GM19238 (cell line): ENCODE measurements at regions not wholly inside any gene's neighbourhood (a gene's known extent, or its start where the extent isn't known, plus 50 kb on each side); places are given as distances from the start of the nearest gene placed in this dataset.

Experiments
- DNase-seq: peaks from one replicate; pipeline ENCODE4 v3.0.0; 2011; ENCODE audit warnings: low spot score; ENCODE audit not compliant: insufficient read length

DNA sequence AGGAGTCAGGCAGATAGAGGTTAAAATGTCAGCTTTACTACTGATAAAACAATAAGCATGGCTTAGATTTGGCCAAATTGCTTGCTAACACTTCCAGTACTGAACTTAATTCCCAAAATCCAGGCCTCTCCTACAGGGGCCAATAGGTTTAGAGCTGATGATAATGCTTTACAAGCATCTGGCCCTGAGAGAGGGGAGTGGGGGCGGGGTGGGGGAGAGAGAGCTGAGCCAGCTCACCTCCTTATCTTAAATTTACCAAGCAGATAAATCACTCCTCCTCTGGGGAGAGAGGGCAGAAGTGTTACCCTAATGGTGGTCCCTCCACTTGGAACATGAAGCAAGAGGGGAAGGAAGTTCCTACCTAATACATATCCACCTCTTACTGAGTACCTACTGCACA is 182.2 kb upstream of the CRY1 start:
- DNase-seq = no peak

DNA sequence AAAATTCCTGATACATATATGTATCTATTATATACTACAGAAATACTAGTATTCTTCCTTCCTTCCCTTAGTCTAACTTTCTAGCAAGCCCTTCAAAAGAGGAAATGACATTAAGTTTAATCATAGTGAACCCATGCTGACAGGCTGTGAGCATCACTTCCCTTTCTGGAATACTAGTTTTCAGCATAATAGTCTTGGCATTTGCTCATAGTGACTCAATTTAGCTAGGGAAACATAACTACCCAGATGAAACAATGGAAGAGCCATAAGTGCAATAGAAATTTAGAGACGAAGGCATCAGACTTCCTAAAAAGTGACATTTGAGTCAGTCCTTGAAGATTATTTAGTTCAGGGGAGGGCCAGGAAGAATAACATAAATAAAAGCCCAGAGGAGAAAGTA is 184.5 kb upstream of the CRY1 start:
- no peak for DNase-seq

DNA sequence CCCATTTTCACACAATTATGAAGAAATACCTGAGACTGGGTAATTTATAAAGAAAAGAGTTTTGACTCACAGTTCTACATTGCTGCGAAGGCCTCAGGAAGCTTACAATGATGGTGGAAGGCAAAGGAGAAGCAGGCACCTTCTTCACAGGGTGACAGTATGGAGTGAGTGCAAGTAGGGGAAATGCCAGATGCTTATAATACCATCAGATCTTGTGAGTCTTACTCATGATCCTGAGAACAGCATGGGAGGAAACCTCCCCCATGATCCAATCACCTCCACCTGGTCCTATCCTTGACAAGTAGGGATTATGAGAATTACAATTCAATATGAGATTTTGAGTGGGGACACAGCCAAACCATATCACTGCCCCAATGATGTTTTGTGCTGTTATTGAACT is 189.3 kb upstream of the CRY1 start:
- DNase-seq = no peak

DNA sequence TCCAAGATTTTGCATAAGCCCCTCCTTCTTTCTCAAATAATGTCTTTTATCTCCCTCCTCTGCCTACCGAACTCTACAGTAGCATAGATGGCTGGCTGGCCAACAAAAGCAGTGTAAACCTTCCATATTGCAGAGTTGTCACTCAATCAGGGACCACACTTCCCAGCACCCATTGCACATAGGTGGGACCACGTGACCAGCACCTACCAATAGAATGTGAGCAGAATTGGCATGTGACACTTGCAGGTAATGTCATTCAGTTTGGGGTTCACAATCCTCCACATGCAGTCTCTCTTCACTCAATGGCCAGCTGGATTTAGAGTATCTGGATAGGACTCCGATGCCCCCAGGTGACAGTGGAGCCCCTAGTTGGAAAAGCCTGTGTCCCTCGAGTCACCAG is 190.3 kb upstream of the CRY1 start:
- no peak for DNase-seq

GRCh38 chr12:107284692-107285091 is 191.3 kb upstream of the CRY1 start:
- no peak for DNase-seq

DNA sequence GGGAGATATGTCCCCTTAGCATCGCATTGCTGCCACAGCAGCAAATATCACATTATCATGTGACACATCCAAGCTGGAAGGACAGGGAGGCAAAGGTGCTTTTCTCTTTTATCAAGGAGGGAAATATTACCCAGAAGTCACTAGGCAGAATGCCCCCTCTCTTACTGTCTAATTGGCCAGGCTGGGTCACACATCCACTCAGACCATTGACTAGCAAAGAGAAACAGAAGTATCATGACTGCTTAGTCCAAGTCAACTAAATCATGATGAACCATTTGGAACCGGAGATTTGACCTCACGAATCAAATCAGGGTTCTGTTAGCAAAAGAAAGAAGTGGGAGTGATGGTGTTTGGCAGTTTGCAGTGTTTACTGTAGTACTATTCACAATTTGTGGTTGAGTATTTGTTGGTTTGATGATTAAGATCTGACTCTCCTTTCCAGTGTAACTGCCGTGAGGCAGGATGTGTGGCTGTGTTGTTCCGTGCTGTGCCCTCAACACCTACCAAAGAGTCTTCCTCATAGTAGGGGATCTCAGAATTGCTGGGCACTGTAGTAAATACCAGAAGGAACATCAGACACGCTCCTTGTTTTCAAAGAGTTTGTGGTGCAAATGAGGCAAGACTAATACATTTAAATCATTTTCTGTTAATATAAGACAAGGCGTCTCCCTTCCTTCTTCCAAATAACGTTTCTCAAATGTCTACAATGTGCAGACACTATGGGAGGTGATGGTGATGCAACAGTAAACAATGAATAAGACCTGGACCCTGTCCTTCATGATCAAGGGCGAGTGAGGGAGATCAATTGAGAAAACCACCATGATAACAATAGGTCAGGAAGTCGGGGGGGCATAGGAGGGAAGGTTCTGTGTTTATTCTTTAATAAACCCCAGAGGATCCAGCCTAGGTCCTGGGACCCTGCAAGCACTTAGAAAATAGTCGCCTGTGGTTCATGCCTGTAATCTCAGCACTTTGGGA is 194.4 kb upstream of the CRY1 start:
- DNase-seq = no peak

DNA sequence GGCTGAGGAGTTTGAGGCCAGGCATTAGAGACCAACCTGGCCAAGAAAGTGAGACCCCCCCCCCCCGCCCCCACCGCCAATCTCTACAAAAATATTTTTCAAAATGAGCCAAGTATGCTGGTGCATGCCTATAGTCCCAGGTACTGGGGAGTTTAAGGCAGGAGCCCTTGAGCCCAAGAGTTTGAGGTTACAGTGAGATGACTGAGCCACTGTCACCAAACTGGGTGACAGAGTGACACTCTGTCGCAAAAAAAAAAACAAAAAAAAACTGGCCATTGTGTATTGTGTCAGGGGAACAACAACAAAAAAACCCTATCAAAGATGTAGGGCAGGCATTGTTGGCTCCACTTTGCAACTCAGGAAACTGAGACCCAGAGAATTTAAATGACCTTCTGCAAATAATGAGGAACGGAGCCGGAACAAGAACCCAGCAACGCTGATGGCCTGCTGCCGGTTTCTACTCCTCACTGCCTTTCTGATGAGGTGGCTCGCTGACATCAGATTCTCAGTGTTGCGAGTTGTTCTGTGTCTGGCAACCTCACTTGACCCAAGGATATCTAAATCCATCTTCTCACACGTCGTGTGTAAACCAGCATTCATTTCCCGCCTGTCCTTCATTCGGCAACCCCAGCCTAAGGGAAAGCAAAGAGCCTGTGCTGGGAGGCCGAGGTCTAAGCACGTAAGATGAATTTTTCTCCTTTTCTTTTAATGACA is 195.2 kb upstream of the CRY1 start:
- DNase-seq = no peak

- DNase-seq = no peak
Measured at GRCh38 chr12:107291018-107291417, 197.7 kb upstream of the CRY1 start.

- no peak for DNase-seq
Measured at GRCh38 chr12:107296681-107297089, 203.3 kb upstream of the CRY1 start.

DNA sequence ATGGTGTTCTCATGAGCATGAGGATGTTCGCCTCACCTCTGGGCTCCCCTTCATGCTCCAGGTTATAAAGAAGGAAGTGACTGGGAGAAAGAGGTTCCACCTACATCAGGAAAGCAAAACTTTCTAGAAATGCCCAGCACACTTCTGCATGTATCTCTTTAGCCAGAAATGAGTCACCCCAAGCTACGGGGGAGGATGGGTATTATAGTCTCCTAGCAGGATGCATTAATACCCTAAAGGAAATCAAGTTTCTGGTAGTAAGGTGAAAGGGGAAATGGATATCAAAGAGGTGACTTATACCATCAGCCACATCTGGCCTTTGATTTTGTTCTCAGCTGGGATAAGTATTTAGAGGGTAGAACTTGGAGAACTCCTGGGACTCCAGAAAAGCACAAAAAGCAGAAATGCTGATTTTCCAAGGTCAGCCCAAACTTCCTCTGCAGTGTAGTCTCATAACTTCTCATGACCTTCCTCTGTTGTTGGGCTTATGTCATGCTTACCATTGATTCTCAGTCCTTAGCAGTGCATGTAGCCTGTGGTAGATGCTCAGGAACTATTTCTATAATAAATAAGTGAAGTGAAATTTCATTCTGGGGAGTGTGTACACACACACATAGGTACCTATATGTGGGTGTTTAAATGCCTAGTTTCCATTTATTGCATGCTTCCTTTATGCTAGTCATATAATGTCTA is 209.4 kb upstream of the CRY1 start:
- DNase-seq = no peak

DNA sequence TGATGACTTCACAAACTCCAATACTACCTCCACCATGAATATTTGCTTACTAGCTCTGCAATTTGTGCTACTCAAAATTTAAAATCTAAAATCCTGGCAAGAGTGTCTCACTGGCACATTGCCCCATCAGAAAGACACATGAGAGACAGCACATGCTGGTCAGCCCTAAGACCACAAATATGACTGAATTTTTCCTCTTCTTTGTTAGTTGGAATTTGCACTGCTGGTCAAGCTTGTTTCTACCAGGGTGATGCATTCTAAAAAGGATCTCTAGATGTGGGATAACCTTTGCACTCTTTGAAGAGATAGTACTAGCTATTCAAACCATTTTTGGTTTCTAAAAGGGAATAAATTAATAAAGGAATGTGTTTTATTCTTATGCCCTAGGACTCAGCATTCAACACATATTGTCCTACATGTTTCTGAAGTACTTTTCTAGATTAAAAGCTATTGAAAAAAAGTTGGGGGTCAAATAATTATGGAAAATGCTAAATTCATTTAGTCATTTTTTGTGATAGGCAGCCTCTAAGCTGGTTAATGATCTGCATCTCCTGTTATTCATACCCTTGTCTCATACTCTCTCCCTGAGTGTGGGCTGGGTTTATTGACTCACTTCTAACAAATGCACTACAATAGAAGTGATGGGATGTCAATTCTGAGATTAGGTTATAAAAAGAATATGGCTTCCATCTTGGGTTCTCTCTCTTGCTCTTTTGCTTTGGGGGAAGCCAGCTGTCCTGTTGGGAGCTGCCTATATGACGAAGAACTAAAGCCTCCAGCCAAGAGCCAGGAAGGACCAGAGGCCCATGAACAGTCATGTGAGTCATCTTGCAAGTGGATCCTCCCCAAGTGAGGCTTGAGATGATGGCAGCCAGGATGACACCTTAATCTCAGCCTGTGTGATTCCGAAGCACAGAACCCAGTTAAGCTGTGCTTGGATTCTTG is 211.5 kb upstream of the CRY1 start:
- DNase-seq = no peak

GRCh38 chr12:107306141-107306659 is 212.9 kb upstream of the CRY1 start:
- DNase-seq = no peak

DNA sequence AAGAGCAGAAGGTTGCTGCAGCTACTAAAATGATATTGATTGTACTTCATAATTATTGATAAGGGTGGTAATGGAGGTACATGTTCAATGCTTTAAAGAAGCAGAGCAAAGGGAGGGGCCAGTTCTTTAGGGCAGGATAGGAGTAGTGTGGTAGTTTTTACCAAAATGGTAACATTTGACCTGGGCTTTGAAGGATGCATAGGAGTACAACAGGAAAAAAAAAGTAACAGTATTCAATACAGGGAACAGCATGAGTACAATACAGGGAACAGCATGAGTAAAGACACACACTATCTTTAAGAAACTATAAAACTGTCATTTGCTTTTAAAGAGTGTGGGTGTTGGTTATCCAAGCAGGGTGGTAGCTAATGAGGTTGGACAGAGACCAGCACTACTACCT is 215.0 kb upstream of the CRY1 start:
- DNase-seq = no peak

- no peak for DNase-seq
Measured at GRCh38 chr12:107309020-107309419, 215.7 kb upstream of the CRY1 start.

- DNase-seq = no peak
Measured at GRCh38 chr12:107310621-107311020, 217.3 kb upstream of the CRY1 start.

GRCh38 chr12:107311682-107312081 is 218.3 kb upstream of the CRY1 start:
- no peak for DNase-seq

DNA sequence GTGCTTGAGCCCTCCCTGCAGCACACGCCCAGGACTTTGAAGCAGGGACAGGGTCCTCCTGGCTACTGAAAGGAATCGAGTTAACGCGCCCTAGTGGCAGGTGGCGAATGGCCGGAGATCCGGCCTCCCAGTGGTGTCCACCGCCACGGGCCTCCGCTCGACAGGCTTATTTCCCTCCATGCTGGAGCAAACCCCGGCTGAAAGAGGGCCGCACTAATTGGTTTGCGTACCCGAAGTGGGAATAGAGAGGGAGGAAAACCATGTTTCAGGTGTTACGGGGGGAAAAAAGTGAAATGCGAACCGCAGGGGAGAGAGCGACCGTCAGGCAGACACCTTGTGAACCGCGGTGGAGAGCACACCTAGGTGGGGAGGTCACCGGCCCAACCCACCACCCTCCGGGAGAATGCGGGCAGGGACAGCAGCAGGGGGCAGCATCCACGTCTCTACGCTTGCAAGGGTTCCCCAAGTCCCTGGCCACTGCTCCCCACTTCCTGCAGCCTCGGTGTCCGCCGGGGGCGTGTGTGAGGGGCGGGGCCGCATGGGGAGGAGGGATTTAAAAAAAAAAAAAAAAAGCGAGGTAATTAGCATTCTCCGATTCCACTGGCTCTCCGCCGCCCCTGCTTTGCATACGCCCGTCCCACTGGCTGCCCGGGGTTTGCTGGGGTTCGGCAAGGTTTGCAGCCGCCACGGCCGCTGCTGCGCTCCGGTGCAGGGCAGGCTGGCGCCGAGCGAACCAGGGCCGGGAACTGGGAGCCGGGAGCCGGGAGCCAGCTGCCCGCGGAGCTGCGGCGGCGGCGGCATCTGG is 224.6 kb upstream of the CRY1 start:
- no peak for DNase-seq

GRCh38 chr12:107318556-107318805 is 225.1 kb upstream of the CRY1 start:
- no peak for DNase-seq

- DNase-seq = no peak
Measured at GRCh38 chr12:107318806-107319532, 225.6 kb upstream of the CRY1 start.
